Gastroesophageal sphincter (tissue), 3 donors: ENCODE measurements at regions not wholly inside any gene's neighbourhood (a gene's known extent, or its start where the extent isn't known, plus 50 kb on each side); places are given as distances from the start of the nearest gene placed in this dataset.

ENCODE experiments used
- EP300 ChIP-seq: sonication (generic); formaldehyde crosslinking; IDR thresholded peaks from one replicate; pipeline ENCODE4 v1.6.1; 2017; ENCODE audit warnings: antibody characterized with exemption, mild to moderate bottlenecking
- POLR2A ChIP-seq, 2 donors: fragments of 450-650 bp; IDR thresholded peaks; one replicate each; pipeline ENCODE4 v1.6.1; 2017; ENCODE audit warnings: antibody characterized with exemption in 2 of 2, mild to moderate bottlenecking in 2 of 2, moderate library complexity in 1 of 2
- POLR2AphosphoS5 ChIP-seq: sonication (generic); formaldehyde crosslinking; IDR thresholded peaks from one replicate; pipeline ENCODE4 v1.6.1; 2017; ENCODE audit warnings: antibody characterized with exemption
- TF ChIP-seq, protein P1 (sequence below), 4 experiments: fragments of 200-600 bp in 2 of 4; fragments of 450-650 bp in 2 of 4; sonication (generic) in 1 of 4; IDR thresholded peaks; one replicate each; pipeline ENCODE4 v1.5.1; 2017 to 2019; ENCODE audit warnings: antibody characterized with exemption in 4 of 4, mild to moderate bottlenecking in 2 of 4, moderate library complexity in 2 of 4

GRCh38 chr16:54431041-54431996 lies 144.7 kb upstream of the IRX3 start:
- TF ChIP-seq, protein P1, sequence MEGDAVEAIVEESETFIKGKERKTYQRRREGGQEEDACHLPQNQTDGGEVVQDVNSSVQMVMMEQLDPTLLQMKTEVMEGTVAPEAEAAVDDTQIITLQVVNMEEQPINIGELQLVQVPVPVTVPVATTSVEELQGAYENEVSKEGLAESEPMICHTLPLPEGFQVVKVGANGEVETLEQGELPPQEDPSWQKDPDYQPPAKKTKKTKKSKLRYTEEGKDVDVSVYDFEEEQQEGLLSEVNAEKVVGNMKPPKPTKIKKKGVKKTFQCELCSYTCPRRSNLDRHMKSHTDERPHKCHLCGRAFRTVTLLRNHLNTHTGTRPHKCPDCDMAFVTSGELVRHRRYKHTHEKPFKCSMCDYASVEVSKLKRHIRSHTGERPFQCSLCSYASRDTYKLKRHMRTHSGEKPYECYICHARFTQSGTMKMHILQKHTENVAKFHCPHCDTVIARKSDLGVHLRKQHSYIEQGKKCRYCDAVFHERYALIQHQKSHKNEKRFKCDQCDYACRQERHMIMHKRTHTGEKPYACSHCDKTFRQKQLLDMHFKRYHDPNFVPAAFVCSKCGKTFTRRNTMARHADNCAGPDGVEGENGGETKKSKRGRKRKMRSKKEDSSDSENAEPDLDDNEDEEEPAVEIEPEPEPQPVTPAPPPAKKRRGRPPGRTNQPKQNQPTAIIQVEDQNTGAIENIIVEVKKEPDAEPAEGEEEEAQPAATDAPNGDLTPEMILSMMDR (IDR thresholded peaks at IDR 0.05): no peak
- TF ChIP-seq POLR2AphosphoS5: no peak
- no peak for TF ChIP-seq EP300
- no peak for TF ChIP-seq POLR2A (IDR thresholded peaks at IDR 0.05)
